ENCODE measurements at regions not wholly inside any gene's neighbourhood (a gene's known extent, or its start where the extent isn't known, plus 50 kb on each side); places are given as distances from the start of the nearest gene placed in this dataset.

DNA sequence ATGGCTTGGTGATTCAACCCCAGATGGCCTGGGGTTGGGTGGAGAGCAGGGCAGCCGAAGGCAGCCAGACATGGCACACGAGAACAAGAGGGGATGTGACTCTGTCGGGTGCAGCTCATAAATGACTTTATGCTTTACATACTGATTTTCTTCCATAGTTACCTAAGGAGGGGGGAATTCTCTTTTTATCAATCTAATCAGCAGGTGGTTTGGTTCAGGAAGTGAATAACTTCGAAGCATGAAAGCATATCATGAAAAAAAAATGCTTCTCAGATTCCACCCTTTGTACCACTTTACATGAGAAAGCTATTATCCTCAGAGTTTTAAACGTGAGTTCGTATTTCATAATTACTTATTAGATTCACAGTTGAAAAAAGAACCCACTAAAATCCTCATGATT, 908.9 kb upstream of the LCORL start:
- DNase-seq, result no peak

DNA sequence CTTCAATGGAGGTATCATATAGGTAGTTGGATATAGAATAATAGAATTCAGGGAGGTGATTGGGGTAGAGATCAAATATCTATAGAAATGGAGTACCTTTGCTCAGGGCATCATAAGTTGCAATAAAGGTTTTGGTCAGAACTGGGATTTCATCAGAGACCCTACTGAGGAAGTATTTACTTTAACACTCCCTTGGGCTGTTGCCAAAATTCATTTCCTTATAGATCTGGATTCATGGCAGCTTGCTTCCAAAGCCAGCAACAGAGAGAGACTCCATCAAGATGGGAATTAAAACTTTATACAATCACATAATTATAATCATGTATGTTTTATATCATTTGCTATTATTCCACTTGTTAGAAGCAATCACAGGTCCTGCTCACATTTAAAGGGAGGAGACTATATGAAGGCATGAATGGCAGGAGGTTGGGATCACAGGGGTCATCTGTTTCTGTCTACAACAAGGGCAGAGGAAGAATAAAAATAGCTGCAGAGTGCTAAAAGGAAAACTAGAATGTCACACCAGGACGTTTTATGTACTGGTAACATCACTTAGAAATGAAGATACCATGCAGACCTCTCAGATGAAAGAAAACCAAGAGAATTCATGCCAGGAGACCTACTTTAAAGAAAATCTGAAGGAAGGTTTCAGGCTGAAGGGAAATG, 902.1 kb upstream of the LCORL start:
- DNase-seq, result no peak

GRCh38 chr4:18917689-18918088, 896.1 kb upstream of the LCORL start:
- DNase-seq, result no peak

DNA sequence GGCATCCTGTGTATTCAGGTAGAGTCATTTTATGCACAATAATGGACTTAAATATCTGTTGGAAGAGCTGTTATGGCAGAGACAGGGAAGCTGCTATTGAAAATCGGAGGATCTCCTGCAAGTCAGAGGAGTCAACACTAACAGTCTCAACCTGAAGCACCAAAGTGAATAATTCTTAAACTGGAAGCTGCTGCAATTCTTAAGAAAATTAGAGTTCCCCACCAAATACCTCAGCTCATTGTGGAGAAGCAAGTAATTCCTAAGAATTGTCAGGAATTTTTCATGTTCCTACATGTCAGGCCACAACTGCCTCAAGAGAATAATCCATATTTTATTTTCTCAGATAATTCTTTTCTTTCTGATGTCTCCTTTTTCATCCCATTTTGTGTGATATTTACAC, 892.6 kb upstream of the LCORL start:
- DNase-seq, result no peak

DNA sequence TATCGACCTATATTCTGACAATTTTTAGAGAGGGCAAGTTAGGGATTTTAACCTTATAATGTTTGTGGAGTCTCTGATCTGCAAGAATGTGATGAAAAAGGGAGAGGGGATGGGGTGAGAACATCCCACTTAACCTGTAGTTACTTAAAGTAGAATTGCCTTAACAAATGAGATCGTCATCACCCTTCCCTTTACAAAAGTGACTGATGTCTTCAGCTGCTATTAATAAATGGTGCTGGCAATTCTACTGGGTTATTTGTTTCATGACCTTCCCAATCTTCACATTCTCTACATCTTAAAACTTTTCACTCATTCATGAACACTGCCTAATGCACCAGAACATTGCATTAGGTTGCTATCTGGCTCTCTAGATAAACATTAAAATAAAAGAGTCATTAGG, 873.4 kb upstream of the LCORL start:
- DNase-seq, result no peak

GRCh38 chr4:18882468-18882867, 860.9 kb upstream of the LCORL start:
- DNase-seq, result no peak

- DNase-seq, result no peak
Observed at GRCh38 chr4:18881556-18881955, 860.0 kb upstream of the LCORL start.

- no peak for DNase-seq
Observed at GRCh38 chr4:18880871-18881270, 859.3 kb upstream of the LCORL start.

DNA sequence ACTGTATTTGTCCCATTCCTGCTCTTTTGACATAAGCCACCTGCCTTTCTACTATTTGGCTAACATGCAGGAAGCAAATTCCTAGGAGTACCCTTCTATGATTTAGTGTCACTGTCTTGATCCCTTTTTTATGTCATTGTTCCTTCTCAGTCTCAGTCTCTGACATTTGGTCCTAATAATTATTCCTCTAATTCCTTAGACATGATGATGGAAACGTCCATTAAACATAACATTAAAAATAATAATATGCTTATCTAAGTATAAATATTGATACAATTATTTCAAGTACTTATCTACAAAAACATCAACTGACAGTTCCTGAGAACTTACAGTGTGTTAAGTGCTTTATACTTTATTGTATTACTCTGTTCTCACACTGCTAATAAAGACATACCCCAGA, 857.0 kb upstream of the LCORL start:
- DNase-seq, result no peak

DNA sequence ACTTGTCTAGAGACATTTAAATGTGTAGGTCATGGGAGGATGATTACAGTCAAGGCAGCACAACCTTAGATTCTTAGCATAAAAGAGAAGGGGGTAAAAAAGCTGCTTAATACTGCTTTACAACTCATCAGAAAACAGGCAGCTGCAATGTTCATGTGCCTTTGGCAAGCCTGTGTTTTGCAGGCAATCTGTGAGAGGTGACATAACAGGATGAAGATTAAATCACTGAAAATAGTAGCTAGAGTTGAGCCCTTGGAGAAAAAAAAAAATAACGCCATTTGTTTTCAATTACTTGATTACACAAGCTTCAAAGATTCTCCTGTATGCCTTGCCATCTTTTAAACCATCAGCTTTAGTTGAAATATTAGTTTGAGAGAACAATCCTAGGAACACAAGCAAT, 847.6 kb upstream of the LCORL start:
- DNase-seq, result no peak

DNA sequence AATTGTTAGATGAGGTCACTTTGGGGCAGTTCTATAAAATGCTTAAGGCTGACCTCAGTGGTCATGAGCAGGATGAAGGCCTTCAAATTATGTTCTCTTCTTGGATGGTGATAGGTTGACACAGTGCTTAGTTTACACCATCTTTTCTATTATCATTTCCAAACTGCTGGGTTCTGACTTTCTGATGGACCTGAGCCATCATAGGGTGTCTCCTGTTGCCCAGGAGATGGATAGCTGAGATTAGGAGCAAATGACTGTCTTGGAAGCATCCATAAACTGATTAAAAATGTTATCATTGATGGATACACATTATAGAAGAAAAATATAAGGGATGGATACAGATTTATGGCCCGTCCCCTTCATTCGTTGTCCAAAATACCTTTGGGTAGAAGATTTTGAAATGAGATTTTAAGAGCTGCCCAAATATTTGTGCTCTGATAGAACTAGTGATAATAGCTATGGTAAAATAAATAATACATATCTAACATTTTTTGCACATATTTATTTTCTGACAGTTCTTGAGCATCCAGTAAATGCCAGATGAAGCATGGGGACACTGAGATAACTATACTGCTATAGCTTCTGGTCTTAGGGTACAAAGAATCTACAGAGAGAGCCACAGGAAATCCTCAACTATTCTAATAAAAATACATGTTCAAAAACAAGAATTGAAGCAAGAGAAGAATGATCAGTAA, 839.4 kb upstream of the LCORL start:
- DNase-seq, result no peak

DNA sequence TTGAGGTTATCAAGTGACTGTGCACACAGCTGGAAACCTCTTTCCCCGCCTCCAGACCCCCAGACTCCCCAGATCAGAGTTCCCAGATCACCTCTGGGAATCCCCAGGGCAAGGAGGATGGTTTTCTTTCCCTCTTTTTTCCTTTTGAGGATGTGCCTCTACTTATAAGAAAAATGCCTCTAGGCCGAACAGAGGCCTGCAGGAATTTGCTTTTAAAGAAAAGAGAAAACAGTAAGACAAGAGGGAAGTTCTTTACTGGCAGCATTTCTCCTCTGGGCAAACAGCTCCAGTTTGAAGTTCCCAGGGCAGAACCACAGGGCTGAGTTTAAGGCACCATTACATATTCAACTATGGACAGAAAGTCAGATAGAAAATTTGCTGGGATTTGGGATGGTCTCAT, 837.9 kb upstream of the LCORL start:
- DNase-seq, result no peak

- no peak for DNase-seq
Observed at GRCh38 chr4:18858229-18858922, 836.8 kb upstream of the LCORL start.

DNA sequence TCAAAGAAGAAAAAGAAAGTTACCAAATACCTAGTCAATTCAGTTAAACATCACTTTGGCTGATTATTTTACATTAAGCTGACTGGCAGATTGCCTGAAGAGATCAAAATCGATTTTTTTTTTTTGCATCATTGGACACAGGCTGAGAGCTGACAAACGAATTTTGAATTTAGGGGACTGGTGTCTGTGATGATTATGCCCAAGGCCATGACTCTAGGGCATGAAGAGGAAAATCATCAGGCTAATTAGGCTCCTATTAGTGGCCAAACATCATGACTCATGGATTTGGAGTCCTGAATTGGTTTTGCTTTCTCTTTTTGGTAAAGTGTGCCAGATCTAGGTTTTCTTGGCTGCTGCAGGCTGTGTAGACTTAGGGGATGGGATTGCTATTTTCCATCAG, 829.3 kb upstream of the LCORL start:
- no peak for DNase-seq

DNA sequence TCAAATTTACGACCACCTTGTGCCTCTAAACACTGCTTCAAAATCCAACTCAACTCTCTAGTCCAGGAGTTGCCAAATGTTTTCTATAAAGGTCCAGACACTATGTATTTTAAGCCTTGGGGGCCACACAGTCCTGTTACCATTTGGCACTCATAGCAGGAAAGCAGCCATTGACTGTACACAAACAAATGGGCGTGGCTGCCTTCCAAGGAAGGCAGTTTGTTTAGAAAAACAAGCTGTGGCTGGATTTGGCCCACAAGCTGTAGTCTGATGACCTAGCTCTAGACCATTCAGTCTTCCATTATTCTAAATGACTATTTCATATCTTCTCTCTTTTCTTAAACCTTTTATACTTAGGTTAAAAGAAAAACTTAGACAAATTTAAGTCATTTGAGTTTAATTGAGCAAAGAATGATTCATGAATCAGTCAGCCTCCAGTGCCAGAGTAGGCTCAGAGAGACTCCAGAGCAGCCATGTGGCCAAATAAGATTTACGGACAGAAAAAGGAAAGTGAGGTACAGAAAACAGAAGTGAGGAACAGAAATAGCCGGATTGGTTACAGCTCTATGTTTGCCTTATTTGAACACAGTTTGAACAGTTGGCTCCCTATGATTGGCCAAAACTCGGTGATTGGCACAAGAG, 825.8 kb upstream of the LCORL start:
- no peak for DNase-seq

DNA sequence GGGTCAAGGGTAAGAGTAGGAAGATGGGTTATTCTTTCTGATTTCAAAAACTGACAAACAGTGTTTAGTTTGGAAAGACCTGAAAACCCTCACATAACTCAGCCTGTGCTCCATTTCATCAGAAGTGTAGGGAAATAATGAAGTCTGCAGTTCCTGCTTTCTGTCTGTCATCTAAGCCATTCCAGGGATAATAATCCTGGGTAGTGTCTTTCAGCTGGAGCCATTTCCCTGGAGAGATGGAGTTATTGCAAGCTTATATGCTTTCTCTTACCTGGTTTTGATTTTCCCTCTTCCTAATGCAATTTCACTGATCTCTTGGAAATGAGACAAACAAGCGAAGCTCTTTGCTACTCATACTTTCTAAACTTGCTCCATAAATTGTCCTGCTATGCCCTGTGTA, 824.8 kb upstream of the LCORL start:
- no peak for DNase-seq

GRCh38 chr4:18844726-18845125, 823.2 kb upstream of the LCORL start:
- DNase-seq, result no peak

DNA sequence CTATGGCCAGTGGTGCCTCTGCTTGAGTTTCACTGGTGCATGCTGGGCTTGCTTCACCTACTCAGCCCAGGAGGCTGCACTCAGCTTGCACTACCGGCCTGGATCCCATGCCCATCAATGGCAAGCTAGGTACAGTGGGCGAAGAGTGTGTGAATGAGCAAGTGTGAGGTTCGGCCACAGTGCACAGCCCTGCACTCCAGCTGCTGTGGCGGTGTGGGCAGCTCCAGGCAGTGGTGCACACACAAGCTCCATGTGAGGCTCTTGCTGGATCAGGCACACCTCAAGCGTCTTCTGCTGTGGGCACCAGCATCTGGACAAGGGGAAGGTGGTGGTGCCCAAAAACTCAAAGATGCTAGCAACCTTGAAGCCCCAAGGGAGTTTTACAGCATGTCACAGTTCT, 820.9 kb upstream of the LCORL start:
- no peak for DNase-seq

DNA sequence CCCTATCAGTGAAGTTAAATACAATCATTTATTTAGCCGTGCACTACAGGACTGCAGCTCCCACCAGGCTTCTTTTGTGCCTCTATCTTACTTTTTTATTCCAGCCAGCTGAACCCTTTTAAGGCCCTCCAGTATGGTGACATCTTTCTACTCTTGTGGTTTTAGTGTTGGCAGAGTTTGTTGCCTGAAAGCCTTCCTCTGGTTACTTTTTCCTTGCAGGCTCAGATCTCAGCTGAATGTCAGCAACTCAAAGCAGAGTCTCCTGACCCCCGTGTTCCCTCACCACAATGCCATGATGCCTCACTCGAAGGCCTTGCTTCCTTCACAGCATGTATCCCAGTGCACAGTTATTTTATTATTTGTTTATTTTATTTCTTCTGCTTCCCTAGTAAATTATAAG, 818.9 kb upstream of the LCORL start:
- DNase-seq, result no peak

- no peak for DNase-seq
Observed at GRCh38 chr4:18816228-18816895, 794.8 kb upstream of the LCORL start.

GRCh38 chr4:18815779-18816173, 794.2 kb upstream of the LCORL start:
- no peak for DNase-seq

GRCh38 chr4:18815081-18815778, 793.7 kb upstream of the LCORL start:
- no peak for DNase-seq

GRCh38 chr4:18813771-18814170, 792.2 kb upstream of the LCORL start:
- DNase-seq, result no peak
